ENCODE measurements at regions not wholly inside any gene's neighbourhood (a gene's known extent, or its start where the extent isn't known, plus 50 kb on each side); places are given as distances from the start of the nearest gene placed in this dataset.
"Not testable (repeated sequence)": the region's sequence is repeated elsewhere in the genome, so short reads cannot be mapped to it uniquely, and the experiment has no call there.

GRCh38 chr1:111063595-111063994 lies 76.3 kb downstream of the DRAM2 start:
- intact Hi-C loops (cut with DNase I): no loop called here
- no peak for ATAC-seq
- Histone ChIP-seq H3K9me3 (peaks cover 0 to 89% (median 12%) of the 10 kb centered on the region in 11 donors), H3K4me3 (no peak overlapping the region), H3K36me3 (no peaks in the 10 kb centered on the region), H3K27ac (no peak overlapping the region), H3K4me1 (no peaks in the 10 kb centered on the region), H3K27me3 (no peaks in the 10 kb centered on the region)
- DNase-seq: no peak
- no peak for TF ChIP-seq CTCF (IDR thresholded peaks at IDR 0.05)

- no peak overlapping the region for H3K27ac ChIP-seq
- DNase-seq (no peak), ATAC-seq (no peak)
- no peaks in the 10 kb centered on the region for H3K36me3 ChIP-seq
- TF ChIP-seq CTCF (IDR thresholded peaks at IDR 0.05): no peak
- intact Hi-C loops (cut with DNase I): no loop called here
- no peaks in the 10 kb centered on the region for H3K27me3 ChIP-seq
- 38 to 45% methylated on average over 2 of the region's 2 CpGs for WGBS, 2 donors
- H3K9me3 ChIP-seq: peaks cover 0 to 82% (median 10%) of the 10 kb centered on the region in 11 donors
- H3K4me3 ChIP-seq: no peak overlapping the region
- no peaks in the 10 kb centered on the region for H3K4me1 ChIP-seq
These were observed 77.3 kb downstream of the DRAM2 start for GRCh38 chr1:111062624-111063023.

- peaks cover 0 to 1% (median 0%) of the 10 kb centered on the region in 7 donors for H3K27me3 ChIP-seq
- DNase-seq: no peak
- H3K4me1 ChIP-seq: no peaks in the 10 kb centered on the region
- intact Hi-C loops (cut with DNase I): no loop called here
- no peaks in the 10 kb centered on the region for H3K36me3 ChIP-seq
- H3K4me3 ChIP-seq: no peak overlapping the region
- no peak overlapping the region for H3K27ac ChIP-seq
- ATAC-seq: no peak
- peaks cover 0 to 77% (median 10%) of the 10 kb centered on the region in 11 donors for H3K9me3 ChIP-seq
- TF ChIP-seq CTCF (IDR thresholded peaks at IDR 0.05): no peak
These were observed 77.8 kb downstream of the DRAM2 start for GRCh38 chr1:111062081-111062480.

GRCh38 chr1:111054656-111055055 lies 85.2 kb downstream of the DRAM2 start:
- no peak overlapping the region for H3K4me3 ChIP-seq
- no peak for TF ChIP-seq CTCF (IDR thresholded peaks at IDR 0.05)
- peaks cover 0 to 13% (median 0%) of the 10 kb centered on the region in 11 donors for H3K9me3 ChIP-seq
- H3K27me3 ChIP-seq: peaks cover 0 to 4% (median 0%) of the 10 kb centered on the region in 7 donors
- 91 to 93% methylated on average over 2 of the region's 2 CpGs for WGBS, 2 donors
- H3K36me3 ChIP-seq: no peaks in the 10 kb centered on the region
- DNase-seq: no peak
- ATAC-seq: no peak
- H3K27ac ChIP-seq: no peak overlapping the region
- H3K4me1 ChIP-seq: no peaks in the 10 kb centered on the region
- intact Hi-C loops (cut with DNase I): no loop called here

- no peak for ATAC-seq
- Histone ChIP-seq H3K36me3 (no peaks in the 10 kb centered on the region), H3K9me3 (peaks cover 0 to 23% (median 0%) of the 10 kb centered on the region in 11 donors), H3K27ac (no peak overlapping the region), H3K4me3 (no peak overlapping the region), H3K27me3 (peaks cover 0 to 4% (median 0%) of the 10 kb centered on the region in 7 donors), H3K4me1 (no peaks in the 10 kb centered on the region)
- TF ChIP-seq CTCF (IDR thresholded peaks at IDR 0.05): no peak
- intact Hi-C loops (cut with DNase I): no loop called here
- 7 to 15% methylated on average over 1 of the region's 1 CpG for WGBS, 2 donors
- no peak for DNase-seq
These were observed 87.6 kb downstream of the DRAM2 start for GRCh38 chr1:111052246-111052645.

- H3K36me3 ChIP-seq; H3K27ac ChIP-seq; ATAC-seq; H3K27me3 ChIP-seq; intact Hi-C loops (cut with DNase I); DNase-seq; H3K4me3 ChIP-seq; H3K4me1 ChIP-seq: not testable (repeated sequence)
- peaks cover 0 to 17% (median 0%) of the 10 kb centered on the region in 11 donors for H3K9me3 ChIP-seq
- WGBS, 2 donors: 78% methylated on average over 1 of the region's 1 CpG
These were observed 84.5 kb upstream of the LRIF1 start for GRCh38 chr1:111048253-111048652.

Measured in heart right ventricle (tissue), 16 donors.